Stimulated activated CD4-positive, alpha-beta T cell treated with anti-CD3 and anti-CD28 coated beads, Interleukin-12 subunit alpha, Interleukin-12 subunit beta, amount 100 ng/mL, for 48 hours (primary cell): ENCODE measurements at regions not wholly inside any gene's neighbourhood (a gene's known extent, or its start where the extent isn't known, plus 50 kb on each side); places are given as distances from the start of the nearest gene placed in this dataset.

Experiments used
- DNase-seq, 3 donors: peaks; one replicate each; pipeline ENCODE4 v3.0.0-alpha.2; 2020; ENCODE audit warnings: low read depth in 2 of 3, low spot score in 1 of 3

DNA sequence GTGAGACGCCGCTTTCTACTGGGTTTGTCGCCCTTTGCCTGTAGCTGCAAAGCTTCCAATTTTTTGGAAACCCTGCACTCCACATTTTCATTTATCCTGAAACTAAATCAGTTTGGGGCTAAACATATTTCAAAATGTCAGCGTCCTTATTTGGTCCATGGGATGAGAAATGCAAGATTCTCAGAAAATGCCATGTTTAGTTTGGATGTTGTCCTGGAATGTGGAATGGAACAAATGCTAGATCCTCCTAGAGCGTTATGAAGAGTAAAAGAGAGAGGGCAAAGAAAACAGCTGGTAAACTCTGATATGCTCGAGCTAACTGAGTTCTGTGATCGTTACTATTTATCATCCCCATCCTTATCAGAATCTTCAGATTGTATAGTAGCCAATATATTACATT, 236.9 kb downstream of the KLF6 start:
- no peak for DNase-seq

DNA sequence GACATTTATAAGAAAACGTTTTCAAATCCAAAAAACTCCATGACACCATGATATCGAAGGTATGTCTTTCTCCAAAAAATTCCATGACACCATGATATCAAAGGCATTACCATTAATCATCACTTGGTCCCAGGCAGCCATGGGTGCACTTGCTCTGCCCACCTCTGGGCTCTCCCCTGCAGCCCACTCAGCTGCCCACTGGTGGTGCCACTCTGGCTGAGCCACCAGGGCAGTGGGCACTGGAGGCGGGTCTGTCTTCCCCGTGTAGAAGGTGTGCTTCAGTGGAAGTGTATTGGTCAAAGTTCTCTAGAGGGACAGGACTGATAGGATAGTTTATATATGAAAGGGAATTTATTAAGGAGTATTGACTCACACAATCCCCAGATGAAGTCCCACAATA, 240.4 kb downstream of the KLF6 start:
- no peak for DNase-seq

DNA sequence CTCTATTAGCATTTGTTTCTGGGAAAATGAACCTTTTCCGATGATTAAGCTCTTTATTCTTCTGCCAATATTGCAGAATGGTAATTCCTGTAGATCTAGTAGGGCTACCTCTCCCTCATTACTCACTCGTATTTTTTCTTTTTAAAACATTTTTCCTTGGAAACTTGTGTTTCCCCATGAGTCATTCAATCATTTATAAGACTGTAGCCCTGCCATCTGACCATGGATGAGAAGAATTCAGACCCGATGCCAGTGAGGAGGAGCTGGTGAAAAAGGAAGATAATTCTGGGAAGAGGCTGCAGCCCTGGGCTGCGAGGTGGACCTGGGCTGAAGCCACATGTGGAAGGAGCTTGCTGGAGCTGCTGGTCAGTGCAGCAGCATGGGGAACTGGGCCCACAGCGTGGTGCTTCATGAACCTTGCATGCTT, 242.8 kb downstream of the KLF6 start:
- no peak for DNase-seq

DNA sequence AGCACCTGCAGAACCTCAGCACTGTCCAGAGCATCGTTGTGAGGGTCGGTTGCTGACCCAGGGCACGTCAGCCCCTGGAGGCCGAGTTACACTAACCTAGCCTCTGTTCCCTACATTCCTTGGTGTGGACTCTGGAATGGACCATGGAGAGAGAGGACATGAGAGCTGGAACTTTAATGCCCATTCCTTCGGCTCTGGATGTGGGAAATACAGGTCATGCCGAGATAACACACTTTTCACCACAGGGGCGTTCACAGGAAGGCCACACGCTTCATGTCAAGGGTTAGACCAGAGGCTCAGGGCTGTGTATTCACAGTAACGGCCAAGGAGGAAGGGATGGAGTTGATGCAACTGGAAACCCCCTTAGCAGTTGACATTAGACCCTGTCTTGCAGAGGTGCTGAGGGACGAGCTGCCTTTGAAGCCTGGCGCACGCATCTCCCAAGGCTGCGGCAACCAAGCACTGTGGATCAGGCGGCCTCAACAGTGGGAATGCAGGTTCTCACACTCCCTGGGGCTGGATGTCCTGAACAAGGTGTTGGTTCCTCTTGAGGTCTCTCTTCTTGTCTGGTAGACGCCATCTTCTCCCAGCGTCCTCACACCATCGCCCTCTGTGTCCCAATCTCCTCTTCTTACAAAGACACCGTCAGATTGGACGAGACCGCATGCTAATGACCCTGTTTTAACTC, 245.2 kb downstream of the KLF6 start:
- no peak for DNase-seq

- no peak for DNase-seq
Measured at GRCh38 chr10:3538656-3539531, 246.1 kb downstream of the KLF6 start.

DNA sequence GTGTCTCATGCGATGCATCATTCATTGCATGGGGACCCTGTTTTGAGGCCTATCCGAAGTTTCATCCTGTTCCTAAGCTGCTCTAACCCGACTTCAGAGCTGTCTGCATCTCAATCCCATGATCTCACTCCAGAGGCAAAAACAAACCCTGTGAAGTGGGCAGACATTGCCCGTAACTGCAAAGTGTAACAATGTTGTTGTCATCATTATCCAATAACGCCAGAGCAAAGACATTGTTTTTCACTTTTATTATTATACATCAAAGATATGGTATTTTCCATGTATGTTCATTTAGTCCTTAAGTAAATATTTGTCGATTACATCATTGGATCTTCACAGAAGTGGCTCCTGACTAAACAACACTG, 246.7 kb downstream of the KLF6 start:
- DNase-seq, result no peak

- no peak for DNase-seq
Measured at GRCh38 chr10:3537518-3537917, 247.5 kb downstream of the KLF6 start.

- no peak for DNase-seq
Measured at GRCh38 chr10:3535001-3535400, 250.0 kb downstream of the KLF6 start.

GRCh38 chr10:3534433-3534832, 250.6 kb downstream of the KLF6 start:
- no peak for DNase-seq

- no peak for DNase-seq
Measured at GRCh38 chr10:3533296-3533695, 251.7 kb downstream of the KLF6 start.

DNA sequence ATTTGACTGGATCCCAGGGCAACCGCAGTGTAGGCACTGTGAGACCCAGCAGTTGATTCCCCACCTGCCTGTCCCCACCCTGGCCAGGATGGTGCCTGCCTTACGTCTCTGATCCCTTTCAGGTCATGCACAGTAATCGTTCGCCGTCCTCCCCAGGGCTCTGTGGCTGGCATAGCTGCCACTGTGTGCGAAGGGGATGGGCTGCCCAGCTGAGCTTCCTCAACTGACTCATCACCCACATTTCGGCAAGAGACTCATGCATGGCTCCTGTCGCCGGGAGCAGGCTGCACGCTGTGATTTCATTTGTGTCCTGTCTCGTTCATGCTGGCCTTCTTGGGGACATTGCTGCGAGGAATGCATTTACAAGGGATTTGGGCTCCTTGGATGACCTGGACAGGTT, 252.4 kb downstream of the KLF6 start:
- DNase-seq, result no peak

- DNase-seq, result no peak
Measured at GRCh38 chr10:3531670-3532069, 253.3 kb downstream of the KLF6 start.

DNA sequence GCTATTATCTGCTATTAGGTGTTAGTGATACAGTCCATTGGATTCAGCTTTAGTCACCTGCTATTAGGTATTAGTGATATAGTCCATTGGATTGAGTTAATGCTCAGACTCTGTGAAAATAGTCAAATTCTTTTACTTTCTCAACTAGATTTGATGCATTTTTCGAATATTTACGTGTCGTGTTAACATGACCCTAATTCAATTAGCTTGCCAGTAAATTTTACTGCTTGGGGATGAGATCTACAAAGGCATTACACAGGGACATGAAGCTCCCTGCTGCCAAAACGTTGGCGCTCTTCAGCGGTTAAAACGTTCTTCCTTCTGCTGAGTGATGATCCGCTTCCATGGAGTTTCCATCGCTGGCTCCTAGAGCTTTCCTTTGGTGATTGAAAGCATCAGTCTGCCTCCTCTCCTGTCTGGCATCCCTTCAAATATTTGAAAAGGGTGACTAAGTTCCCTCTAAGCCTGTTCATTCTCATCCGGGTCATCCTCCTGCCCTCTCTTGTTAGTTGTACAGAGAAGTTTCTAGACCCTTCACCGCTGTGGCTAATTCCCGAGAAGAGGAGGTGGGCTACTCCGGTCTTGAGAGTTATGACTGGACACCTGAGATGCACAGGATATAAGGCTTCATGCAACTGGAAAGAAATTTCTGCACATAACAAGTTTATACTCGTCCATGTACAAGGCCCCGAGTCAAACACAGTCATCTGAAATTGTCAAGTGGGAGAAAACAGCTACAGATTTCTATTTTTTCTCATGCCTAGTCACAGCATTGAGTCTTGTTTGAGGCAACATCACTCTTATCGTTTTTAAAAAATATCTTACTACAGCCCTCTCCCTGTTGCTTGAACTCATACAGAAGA, 254.0 kb downstream of the KLF6 start:
- DNase-seq, result no peak

GRCh38 chr10:3530346-3530745, 254.7 kb downstream of the KLF6 start:
- DNase-seq, result no peak

- DNase-seq, result no peak
Measured at GRCh38 chr10:3529691-3530090, 255.3 kb downstream of the KLF6 start.

GRCh38 chr10:3528823-3529403, 256.1 kb downstream of the KLF6 start:
- no peak for DNase-seq

DNA sequence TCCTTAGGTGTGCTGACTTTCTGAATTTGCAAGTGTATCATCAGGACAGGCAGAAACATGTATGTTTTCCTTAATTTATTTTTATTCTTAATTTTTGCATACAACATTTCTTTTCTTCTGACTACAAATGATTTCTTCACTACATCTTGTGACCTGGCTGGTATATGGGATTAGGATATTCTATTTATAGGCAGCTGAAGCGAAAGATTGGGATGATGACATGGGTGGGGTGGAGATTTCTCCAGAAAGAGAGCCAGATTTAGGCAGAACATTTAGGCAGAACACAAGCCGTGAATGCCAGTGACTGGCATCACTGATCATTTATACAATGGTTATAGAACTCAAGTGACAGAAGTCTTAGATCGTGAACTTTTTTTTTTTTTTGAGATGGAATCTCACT, 256.7 kb downstream of the KLF6 start:
- no peak for DNase-seq

DNA sequence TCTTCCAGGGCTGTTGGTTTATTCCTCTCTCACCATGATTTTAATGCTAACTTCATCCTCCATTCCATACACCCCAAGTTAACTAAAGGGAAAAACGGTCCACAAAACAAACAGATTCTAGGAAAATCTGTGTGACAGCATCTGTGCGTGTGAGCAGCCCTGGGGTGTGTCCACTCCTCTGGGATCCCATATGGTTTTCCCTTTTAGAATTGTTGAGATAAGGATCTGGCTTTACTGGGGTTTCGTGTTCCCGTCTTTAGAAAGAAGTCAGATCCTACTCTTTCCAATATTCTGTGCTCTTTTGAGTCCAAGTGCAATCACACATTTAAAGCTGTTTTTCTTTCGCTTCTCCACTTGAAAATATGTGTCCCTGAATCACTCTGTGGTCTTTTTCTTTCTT, 257.1 kb downstream of the KLF6 start:
- no peak for DNase-seq

DNA sequence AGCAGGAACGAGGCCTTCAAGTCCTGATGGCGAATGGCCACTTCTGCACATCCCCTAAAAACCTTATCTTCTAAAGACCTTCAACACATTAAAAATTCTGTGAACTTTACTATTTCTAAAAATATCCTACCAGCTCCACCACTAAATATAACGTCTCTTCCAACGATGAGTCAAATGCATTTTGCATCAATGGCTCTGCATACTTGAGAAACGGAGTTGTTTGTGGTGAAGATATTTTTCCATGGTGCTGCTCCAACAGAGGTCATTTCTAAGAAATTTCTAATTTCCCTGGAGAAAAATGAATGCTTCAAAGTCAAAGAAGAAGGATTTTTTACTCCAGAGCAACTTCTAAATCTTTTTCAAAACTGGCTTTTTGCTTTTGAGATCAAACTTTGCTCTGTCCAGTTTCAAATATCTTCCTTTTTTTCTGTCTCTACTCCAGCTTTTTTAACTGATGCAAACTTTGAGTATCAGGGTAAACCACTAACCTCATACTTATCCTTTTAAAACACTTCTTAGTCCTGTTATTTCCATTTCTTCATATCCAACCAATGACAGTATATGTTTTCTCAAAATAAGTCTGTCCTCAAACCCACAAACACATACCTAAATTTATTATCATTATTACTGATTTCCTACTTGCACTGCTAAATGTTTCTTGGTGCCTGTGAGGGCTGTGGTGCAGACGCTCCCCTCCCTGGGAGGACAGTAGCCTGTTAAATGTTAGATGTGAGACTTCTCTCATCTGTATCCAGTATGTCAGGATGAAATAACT, 258.1 kb downstream of the KLF6 start:
- no peak for DNase-seq

DNA sequence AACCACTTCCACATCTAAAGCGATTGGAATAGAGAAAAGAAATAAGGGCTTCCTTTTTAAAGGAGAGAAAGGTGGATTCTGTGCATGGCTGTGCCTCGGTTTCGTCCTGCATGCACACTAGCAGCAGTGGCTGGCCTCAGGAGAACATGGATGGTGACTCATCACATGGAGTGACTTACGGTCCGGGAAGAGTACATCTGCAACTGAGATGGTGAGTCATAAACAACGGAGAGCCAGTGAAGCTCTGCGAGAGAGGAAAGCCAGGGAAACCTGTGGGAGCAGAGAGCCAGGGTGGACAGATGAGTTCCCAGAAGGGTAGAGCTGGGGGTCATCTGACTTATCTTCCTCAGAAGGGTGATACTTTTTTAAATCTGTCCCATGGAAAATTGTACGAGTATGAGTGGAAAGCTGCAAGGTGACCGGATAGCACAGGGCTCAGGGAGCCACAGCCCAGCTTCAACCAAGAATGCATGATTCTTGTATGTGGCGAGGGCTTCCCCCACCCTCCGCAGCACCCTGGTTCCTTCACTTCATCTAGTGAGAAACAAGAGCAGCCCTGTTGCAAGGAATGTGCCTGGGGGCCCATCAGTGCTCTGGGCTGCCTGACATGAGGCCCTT, 259.1 kb downstream of the KLF6 start:
- DNase-seq, result no peak
